GM18873 (cell line): ENCODE measurements at regions not wholly inside any gene's neighbourhood (a gene's known extent, or its start where the extent isn't known, plus 50 kb on each side); places are given as distances from the start of the nearest gene placed in this dataset.

ENCODE experiments used
- ATAC-seq: cut with Tn5 transposase; IDR thresholded peaks from one replicate; pipeline ENCODE4 v1.9.1; 2021; ENCODE audit warnings: mild to moderate bottlenecking, moderate library complexity, moderate number of reproducible peaks; ENCODE audit not compliant: unreplicated experiment, low FRiP score

DNA sequence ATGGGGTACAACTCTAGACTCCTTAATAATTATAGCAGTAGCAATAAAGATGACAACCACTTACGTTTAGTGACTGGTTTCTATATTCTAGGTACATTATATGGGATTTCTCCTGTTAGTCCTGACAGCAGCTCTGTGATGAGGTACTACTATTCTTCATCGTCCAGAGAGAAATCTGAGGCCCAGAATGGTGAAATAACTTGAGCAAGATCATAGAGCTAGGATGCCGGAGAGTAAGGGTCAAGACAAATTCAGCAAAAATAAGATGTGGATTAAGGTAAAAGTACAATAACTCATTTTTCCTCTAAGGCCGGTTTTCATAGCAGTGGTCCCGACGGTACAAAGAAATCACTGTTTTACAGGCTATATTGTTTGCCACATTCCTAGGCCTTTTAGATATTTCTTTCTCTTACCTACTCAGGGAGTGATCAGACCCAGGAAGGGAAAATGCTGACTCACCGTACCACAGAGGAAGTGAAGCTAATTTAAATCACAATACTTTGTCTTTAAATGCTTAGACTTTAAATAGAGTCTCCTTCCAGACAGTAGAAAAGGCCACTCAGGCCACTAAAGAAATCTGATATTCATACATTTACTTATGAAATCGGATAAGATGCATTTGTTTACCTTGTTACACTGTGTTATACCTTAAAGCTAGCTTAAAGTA is 2023.0 kb upstream of the AGA start:
- no peak for ATAC-seq

DNA sequence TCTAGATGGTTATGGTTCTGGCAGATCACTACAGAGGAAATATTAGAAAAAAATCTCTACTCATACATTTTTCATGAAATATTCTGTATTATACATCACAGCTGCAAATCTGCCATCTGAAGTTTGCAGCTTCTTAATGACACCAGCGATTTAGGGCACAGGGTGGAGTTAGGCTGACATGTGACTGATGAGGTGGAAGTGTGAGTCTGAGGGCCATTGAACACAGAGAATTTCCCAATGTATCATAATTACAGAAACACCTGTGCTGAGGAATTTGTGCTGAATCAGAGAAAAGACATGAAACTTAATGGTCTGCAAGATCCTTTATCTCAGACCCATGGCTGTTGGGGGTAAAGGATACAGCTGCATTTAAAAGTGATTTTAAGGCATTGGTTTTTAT is 2025.6 kb upstream of the AGA start:
- ATAC-seq: no peak

DNA sequence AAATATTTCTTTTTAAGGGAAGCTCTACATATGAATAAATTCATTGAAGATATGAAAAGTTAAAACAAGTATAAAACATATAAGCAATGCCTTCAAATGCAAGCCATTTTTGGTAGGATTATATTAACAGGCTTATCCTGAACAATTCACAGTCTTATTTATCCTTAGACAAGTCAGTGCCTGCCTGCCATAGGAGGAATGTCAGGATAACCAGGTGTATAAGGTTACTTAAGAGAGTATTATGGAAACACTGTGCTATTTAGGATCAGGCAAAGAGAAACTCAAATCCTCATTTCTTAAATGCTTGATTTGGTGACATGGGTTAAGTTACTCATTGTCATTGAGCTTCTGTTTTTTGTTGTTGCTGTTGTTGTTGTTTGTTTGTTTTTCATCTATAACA is 2029.9 kb upstream of the AGA start:
- ATAC-seq: no peak

DNA sequence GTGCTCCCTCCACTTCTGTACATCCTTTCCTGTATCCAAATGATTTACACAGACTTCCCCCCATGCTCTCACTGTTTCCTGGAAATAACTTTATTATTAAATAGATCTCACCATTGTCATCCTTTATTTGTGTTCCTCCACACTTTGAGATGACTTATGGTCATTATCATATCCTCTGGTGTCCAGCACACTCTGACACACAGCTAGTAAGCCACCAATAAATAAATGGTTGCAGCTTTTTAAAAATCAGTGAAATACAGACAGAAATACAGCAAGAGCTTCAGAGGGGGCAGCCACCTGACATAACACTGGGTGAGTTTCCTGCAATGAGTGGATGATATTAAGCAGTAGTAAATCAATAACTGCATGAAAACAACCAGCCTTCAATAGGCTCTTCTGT is 2036.4 kb upstream of the AGA start:
- ATAC-seq: no peak

DNA sequence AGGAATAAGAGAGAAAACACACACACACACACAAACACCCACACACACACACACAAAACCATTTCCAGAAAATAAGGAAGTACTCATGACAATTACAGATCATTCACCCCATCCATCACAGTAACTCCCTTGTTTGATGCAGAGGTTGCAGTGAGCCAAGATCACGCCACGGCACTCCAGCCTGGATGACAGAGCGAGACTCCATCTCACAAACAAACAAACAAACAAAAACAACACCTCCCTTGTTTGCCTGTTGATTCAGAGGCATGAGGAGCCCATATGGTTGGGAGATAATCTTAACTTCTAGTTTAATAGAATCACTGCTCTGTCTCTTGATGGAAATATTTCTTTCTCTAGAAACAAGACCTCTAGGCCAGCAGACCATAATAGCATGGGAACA is 2043.5 kb upstream of the AGA start:
- no peak for ATAC-seq

DNA sequence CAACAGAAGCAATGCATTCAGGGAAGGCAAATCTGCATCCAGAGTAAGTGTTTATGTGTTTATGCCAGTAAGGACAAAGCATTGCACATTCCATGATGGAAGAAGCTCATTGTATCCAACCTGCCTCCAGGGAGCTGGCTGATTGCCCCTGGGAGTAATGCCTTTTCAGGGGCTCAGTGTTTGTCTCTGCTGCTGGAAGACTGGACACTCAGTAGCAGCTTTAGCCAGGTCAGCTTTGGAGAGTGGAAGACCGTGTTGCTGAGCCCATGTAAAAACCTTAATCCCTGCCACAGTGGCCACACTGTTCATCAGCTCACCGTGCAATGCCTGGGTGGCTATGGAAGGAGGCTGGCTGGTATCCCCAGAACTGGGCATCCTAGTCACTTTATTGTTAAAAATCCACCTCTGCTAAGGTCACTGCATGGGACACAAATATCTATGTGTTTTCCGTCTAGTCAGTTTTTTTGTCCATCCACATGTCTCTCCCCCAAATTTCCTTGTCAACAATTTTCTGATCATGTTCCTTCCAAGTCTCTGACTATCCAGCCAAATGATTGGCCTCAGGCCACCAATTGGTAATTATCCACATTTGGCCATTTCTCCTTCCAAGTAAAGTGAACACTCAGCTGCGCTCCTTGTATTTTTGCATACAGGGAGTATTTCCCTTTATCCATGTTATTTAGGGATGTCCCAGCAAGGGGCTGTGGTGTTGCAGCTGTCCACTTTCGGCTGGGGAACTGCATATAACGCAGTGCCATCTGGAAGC is 2044.5 kb upstream of the AGA start:
- no peak for ATAC-seq

DNA sequence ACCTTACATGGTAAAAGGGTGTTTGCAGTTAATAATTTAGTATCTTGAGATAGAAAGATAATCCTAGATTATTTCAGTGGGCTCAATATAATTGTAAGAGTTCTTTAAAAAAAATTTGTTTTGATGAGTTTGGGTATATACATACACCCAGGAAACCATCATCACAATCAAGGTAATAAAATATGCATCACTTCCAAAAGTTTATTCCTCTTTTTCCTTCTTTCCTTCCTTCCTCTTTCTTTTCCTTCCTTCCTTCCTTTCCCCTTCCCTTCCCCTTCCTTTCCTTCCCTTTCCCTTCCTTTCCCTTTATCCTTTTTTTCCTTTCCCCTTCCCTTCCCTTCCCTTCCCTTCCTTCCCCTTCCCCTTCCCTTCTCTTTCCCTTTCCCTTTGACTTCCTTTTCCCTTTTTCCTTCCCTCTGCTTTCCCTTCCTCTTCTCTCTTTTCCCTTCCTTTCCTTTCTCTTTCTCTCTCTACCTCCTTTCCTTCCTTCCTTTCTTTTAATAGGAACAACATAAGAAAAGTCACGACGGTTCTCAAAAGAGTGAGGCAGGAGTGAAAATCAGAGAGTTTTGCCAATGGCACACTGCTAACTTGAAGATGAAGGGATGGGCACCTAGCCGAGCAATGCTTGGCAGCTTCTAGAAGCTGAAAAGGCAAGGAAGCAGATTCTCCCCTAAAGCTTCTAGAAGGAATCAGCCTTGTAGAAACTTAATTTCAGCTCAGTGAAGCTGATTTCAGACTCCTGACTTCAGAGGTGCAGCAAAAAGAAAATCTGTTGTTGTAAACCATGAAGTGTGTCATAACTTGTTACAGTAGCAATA is 2050.2 kb upstream of the AGA start:
- no peak for ATAC-seq

DNA sequence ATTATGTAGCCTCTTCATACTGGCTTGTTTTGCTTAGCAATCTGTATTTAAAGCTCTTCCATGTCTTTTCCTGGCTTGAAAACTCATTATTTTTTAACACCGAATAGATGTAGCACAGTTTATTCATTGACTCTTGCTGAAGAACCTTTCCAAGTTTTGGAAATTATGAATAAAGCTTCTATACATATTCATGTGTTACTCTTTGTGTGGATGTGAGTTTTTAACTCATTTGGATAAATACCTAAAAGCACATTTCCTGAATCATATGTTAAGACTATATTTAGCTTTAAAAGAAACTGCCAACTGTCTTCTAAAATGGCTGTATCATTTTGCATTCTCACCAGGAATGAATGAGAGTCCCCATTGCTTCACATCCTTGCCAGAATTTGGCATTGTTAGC is 2061.7 kb upstream of the AGA start:
- ATAC-seq: no peak

DNA sequence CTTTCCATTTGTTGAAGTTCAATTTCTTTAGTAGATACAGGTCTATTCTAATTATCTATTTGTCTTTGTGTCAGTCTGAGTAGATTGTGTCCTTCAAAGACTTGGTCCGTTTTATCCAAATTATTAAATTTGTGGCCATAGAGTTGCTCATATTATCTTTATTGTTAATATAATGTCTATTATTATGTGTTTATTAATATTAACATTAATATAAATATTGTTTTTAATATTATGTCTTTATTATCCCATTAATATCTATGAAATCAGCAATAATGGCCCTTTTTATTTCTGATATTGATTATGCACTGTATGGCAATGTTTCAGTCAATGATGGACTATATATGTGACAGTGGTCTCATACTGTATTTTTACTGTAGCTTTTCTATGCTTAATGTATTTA is 2067.3 kb upstream of the AGA start:
- ATAC-seq: no peak

DNA sequence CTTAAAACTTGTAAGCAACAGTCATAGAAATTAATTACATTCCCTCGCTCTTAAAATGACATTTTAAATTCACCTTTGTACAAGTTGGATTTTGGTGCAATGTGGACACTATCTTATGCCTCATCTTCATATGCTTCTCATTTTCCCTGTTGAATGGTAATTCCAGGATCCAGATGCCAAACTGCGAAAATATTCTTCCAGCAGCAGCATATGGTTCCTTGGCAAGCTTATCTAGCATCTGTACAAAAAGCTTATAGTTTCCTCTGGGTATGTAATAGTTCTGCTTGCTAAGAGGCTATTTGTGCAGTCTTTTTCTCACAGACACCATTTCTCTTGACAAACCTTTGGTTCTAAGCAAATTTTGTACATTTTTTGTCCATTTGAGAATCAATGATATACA is 2079.7 kb upstream of the AGA start:
- ATAC-seq: no peak

DNA sequence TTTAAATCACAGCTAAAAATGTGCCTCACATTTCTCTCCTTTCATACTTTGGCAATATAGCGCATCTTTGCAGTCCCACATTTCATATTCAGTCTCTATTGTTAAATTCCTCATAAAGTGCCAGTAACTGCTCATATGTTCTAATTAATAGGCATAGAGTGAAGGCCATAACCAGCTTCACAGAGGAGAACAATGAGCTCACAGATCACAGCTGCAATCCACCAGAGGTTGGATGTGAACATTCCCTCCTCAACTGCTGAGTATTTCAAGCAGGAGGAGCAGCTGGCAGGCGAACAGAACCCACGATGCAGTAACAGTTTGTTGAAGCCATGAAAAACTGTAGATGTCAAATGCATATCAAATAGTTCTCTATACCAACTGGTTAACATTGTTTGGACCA is 2088.7 kb upstream of the AGA start:
- ATAC-seq: no peak

DNA sequence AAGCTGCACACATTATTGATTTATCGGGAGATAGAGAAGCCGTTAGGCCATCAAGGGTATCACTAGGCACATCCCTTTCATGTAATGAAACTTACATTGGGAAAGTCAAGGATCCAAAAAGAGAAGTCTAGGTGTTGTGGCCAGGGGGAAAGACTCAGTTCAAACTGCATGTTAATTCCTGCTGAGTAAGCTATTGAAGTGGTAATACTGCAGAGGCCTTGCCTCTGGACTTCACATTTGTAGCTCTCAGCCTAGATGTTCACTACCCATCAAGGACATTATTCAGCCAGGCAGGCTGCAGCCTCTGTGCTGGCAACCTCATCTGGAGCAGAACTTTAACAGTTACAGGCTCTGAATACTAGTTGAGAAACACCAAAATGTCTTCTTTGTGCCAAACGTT is 2094.5 kb upstream of the AGA start:
- ATAC-seq: no peak

DNA sequence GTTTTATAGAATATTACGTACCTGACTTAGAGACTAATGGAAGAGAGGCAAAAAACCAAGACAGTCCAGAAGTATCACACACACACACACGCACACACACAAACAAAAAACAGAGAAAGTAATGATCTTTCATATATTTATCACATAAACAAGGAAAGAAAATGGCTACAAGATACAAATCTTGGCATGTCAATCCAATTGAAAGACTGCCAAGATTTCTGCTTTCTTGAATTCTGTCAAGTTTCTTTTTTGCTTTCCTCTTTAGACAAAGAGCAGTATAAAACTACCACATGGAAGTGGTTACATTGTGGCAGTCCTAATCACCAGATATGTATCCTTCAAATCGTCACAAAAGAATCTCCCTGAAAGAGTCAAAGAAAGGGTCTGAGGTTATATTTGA is 2097.4 kb upstream of the AGA start:
- no peak for ATAC-seq

DNA sequence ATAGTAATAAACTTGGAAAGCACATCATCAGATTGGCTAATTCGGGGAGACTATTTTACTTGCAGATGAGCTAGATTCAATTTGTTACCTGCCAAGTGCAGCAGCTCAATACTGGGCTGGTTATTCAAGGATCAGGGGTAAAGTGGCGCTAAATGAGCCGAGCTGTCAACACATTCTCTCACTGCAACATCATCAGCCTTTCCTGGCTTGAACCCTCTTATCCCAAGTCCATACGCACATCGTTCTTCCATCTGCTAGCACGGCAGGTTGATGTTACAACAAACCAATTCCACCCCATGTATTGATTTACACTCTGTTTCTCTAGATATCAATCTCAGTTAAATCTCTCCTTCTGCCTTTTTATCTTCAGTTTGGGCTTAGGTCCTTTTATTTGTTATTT is 2101.5 kb upstream of the AGA start:
- ATAC-seq: no peak

DNA sequence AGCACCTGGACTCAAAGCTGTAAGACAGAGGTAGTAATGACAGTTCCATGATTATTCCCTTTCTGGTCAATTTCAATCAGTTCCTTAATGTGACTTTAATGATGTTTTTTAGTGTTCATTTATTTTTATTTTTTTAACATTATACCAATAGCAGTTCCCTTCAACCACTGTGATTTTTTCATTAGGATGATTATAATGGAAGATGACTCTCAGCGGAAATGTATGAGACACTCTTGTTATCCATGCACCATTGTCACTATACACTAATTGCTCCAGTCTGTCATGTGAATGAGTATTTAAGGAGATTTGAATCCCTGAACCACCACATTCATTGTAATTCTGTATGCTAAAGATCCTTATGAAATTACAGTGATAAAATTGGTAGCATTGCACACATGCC is 2102.3 kb upstream of the AGA start:
- no peak for ATAC-seq

DNA sequence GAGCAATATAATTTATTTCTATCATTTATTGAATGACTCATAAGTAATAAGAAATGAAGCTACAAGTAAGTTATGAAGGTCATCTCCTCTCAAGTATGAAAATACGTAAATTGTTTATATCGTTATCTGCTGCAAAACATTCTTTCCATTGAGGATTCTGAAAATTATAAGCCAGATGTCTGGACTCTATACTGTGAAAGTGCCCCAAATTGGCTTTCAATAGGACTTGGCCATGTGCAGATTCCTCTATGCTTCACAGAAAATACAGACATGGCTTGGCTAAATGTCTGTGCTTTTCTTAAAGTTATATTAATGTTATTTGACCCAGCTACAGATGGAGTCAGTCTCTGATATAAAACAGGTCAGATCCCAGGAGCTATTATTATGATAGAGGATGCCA is 2109.9 kb upstream of the AGA start:
- ATAC-seq: no peak

DNA sequence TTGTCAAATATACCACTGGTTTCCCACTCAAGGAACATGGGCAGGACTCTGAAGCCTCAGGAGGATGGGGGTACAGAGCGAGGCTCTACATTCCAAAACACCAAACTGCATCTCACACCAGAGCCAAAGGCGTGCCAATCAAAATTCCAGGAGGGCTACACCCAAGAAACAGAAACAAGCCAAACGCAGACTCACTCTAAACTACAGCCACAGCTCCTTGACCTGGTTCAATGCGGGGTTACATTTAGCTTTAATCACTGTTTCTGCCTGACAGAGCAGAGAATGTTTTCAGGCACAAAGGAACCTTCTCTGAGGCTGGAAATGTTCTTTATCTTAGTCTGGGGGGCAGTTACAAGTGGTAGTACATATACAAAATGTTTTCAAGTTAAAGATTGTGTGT is 2121.5 kb upstream of the AGA start:
- no peak for ATAC-seq

DNA sequence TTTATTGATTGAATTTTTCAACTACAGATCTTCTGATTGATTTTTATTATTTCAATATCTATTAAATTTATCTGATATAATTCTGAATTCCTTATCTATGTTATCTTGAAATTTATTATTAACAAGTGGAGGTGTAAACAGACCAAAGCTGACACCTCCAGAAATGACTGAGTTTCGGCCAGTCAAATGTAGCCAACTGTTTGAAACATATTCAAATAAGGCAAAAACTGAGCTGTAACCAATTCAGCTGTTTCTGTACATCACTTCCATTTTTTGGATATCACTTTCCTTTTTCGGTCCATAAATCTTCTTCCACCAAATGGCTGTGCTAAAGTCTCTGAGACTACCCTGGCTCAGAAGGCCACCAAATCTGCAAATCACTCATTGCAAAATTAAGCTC is 2127.3 kb upstream of the AGA start:
- no peak for ATAC-seq

DNA sequence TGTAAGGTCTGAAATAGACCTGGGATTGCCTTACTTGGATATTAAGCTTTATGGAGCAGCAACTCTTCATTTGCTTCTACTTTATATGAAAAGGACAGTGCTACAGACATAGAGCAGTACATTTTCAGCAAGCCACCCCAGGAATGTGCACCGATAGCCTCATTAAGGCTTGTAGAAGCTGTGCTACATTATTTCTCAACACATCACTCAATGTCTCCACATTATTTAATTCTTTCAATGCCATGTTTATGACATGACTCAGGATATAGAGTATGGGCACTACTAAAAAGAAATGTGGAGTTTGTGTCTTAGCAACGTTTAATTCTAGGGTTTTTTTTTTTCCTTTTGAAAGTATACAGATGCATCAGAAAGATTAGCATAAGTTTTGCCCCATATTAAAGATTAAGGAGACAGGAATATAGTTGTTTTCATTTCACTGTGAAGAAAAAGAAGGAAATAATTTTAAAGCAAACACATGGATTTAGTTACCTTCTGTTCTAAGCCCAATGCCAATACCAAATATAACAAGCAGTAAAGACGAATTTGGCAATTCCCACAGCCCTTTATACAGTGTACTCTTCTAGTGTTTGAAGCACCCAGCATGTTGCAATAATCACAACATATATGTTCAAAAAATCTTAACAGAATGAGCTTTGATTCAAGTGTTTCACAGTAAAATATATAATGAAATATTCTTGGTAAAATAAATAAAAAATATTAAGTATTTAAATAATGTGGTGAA is 2140.1 kb upstream of the AGA start:
- no peak for ATAC-seq

DNA sequence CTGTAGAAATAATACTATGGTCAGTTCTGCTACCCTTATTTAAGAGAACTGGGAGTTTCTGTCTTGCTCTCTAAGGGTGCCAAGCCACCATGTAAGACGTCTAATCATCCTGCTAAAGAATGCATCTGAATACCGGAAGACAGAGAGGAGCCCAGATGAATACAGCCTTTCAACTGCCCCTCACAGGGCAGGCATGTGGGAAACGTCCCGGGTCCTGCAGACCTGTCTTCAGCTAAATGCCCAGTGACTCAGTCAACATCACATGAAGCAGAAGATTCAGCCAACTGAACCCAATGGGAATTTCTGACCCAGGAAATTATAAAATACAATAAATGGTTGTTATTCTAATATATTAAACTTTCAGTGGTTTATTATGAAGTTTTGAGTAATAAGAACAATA is 2141.0 kb upstream of the AGA start:
- ATAC-seq: no peak

DNA sequence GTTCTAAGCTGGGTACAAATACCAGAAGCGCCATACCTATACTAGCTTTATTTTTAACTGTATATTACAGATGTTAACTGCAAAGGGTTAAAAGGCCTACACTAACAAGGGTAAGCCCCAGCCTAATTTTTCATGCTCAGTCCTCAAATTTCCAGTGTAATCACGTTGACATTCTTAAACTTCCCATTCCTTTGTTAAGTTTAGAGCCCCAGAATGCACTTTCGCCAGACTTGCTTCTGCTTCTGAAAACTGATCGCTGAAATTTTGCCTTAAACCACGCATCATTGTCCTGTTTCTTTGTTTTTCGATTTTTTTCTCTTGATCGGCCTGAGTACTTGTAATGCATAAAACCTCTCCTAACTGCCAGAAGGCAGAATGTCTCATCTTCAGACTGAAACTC is 2141.9 kb upstream of the AGA start:
- ATAC-seq: no peak
